ENCODE measurements at regions not wholly inside any gene's neighbourhood (a gene's known extent, or its start where the extent isn't known, plus 50 kb on each side); places are given as distances from the start of the nearest gene placed in this dataset.
"Not testable (repeated sequence)": the region's sequence is repeated elsewhere in the genome, so short reads cannot be mapped to it uniquely, and the experiment has no call there.

DNA sequence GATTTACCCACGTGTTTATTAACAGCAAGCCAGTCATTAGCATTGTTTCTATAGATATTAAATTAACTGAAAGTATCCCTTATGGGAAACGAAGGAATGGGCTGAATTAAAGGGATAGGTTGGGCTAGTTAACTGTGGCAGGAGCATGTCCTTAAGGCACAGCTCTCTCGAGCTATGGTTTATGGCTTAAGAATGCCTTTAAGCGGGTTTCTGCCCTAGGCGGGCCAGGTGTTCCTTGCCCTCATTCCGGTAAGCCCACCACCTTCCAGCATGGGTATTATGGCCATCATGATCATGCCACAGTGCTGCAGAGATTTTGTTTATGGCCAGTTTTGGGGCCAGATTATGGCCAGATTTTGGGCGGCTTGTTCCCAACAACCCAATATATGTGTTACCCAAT is 569.9 kb upstream of the MBL2 start:
- TF ChIP-seq POLR2A, EP300 (IDR thresholded peaks at IDR 0.05): not testable (repeated sequence)
- TF ChIP-seq, protein P1, sequence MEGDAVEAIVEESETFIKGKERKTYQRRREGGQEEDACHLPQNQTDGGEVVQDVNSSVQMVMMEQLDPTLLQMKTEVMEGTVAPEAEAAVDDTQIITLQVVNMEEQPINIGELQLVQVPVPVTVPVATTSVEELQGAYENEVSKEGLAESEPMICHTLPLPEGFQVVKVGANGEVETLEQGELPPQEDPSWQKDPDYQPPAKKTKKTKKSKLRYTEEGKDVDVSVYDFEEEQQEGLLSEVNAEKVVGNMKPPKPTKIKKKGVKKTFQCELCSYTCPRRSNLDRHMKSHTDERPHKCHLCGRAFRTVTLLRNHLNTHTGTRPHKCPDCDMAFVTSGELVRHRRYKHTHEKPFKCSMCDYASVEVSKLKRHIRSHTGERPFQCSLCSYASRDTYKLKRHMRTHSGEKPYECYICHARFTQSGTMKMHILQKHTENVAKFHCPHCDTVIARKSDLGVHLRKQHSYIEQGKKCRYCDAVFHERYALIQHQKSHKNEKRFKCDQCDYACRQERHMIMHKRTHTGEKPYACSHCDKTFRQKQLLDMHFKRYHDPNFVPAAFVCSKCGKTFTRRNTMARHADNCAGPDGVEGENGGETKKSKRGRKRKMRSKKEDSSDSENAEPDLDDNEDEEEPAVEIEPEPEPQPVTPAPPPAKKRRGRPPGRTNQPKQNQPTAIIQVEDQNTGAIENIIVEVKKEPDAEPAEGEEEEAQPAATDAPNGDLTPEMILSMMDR (IDR thresholded peaks at IDR 0.05): not testable (repeated sequence)

Data from gastroesophageal sphincter (tissue), 3 donors.